Gastroesophageal sphincter (tissue), 4 donors: ENCODE measurements at regions not wholly inside any gene's neighbourhood (a gene's known extent, or its start where the extent isn't known, plus 50 kb on each side); places are given as distances from the start of the nearest gene placed in this dataset.

Experiments
- ATAC-seq: fragments of 150-250 bp; one replicate; pipeline ENCODE4 v1.9.1; 2016; ENCODE audit warnings: mild to moderate bottlenecking, moderate library complexity
- H3K27ac ChIP-seq, 4 donors: fragments of 200-600 bp; sonication (generic) in 3 of 4; 1 replicate in 3 of 4; 2 replicates in 1 of 4; pipeline ENCODE4 v1.5.1; 2016 to 2019
- H3K27me3 ChIP-seq: fragments of 200-600 bp; sonication (generic); one replicate; pipeline ENCODE4 v1.5.1; 2019
- H3K36me3 ChIP-seq, 2 donors: fragments of 200-600 bp; sonication (generic); one replicate each; pipeline ENCODE4 v1.5.1; 2019; ENCODE audit warnings: control low read depth in 1 of 2
- H3K4me1 ChIP-seq, 3 donors: fragments of 200-600 bp; sonication (generic); 1 replicate in 2 of 3; 2 replicates in 1 of 3; pipeline ENCODE4 v1.5.1; 2016 to 2019; ENCODE audit warnings: control low read depth in 2 of 3
- H3K4me3 ChIP-seq, 2 donors: fragments of 200-600 bp; sonication (generic); one replicate each; pipeline ENCODE4 v1.5.1; 2019; ENCODE audit warnings: mild to moderate bottlenecking in 1 of 2, moderate library complexity in 1 of 2
- H3K9me3 ChIP-seq, 3 donors: fragments of 200-600 bp; sonication (generic); one replicate each; pipeline ENCODE4 v1.5.1; 2017 to 2019; ENCODE audit warnings: control low read depth in 2 of 3
- CTCF ChIP-seq, 4 experiments: fragments of 200-600 bp in 2 of 4; fragments of 450-650 bp in 2 of 4; sonication (generic) in 1 of 4; IDR thresholded peaks; one replicate each; pipeline ENCODE4 v1.5.1; 2017 to 2019; ENCODE audit warnings: antibody characterized with exemption in 4 of 4, mild to moderate bottlenecking in 2 of 4, moderate library complexity in 2 of 4
- EP300 ChIP-seq: sonication (generic); formaldehyde crosslinking; IDR thresholded peaks from one replicate; pipeline ENCODE4 v1.6.1; 2017; ENCODE audit warnings: antibody characterized with exemption, mild to moderate bottlenecking
- POLR2A ChIP-seq, 2 donors: fragments of 450-650 bp; IDR thresholded peaks; one replicate each; pipeline ENCODE4 v1.6.1; 2017; ENCODE audit warnings: antibody characterized with exemption in 2 of 2, mild to moderate bottlenecking in 2 of 2, moderate library complexity in 1 of 2
- POLR2AphosphoS5 ChIP-seq: sonication (generic); formaldehyde crosslinking; IDR thresholded peaks from one replicate; pipeline ENCODE4 v1.6.1; 2017; ENCODE audit warnings: antibody characterized with exemption
- WGBS, 2 donors: methylation state at CpG; one replicate each; pipeline ENCODE4 v1.1.5; 2018; ENCODE audit warnings: low coverage in 1 of 2; 5-methylcytosine and 5-hydroxymethylcytosine counted together

- Histone ChIP-seq H3K27ac (no peak overlapping the region), H3K36me3 (no peaks in the 10 kb centered on the region), H3K27me3 (peaks cover 17% of the 10 kb centered on the region), H3K9me3 (no peaks in the 10 kb centered on the region), H3K4me3 (no peak overlapping the region), H3K4me1 (no peaks in the 10 kb centered on the region)
- no peak for ATAC-seq
- TF ChIP-seq POLR2AphosphoS5 (no peak), POLR2A (IDR thresholded peaks at IDR 0.05) (no peak), EP300 (no peak), CTCF (IDR thresholded peaks at IDR 0.05) (no peak)
Measured at GRCh38 chr16:26770547-26770946, 296.2 kb upstream of the C16orf82 start.

- Histone ChIP-seq H3K36me3 (no peaks in the 10 kb centered on the region), H3K4me1 (no peaks in the 10 kb centered on the region), H3K4me3 (no peak overlapping the region), H3K9me3 (no peaks in the 10 kb centered on the region), H3K27ac (no peak overlapping the region), H3K27me3 (peaks cover 17% of the 10 kb centered on the region)
- TF ChIP-seq EP300 (no peak), POLR2A (IDR thresholded peaks at IDR 0.05) (no peak), POLR2AphosphoS5 (no peak), CTCF (IDR thresholded peaks at IDR 0.05) (no peak)
- 0 to 25% methylated on average over 1 to 2 of the region's 2 CpGs for WGBS, 2 donors
- no peak for ATAC-seq
Measured at GRCh38 chr16:26772503-26772902, 294.2 kb upstream of the C16orf82 start.

- no peak overlapping the region for H3K27ac ChIP-seq
- no peaks in the 10 kb centered on the region for H3K4me1 ChIP-seq
- H3K27me3 ChIP-seq, result peaks cover 17% of the 10 kb centered on the region
- no peak for ATAC-seq
- TF ChIP-seq POLR2AphosphoS5 (no peak), POLR2A (IDR thresholded peaks at IDR 0.05) (no peak), CTCF (IDR thresholded peaks at IDR 0.05) (no peak), EP300 (no peak)
- H3K36me3 ChIP-seq, result no peaks in the 10 kb centered on the region
- WGBS, 2 donors, result 70 to 95% methylated on average over 3 to 4 of the region's 4 CpGs
- H3K4me3 ChIP-seq, result no peak overlapping the region
- H3K9me3 ChIP-seq, result no peaks in the 10 kb centered on the region
Measured at GRCh38 chr16:26777821-26778220, 288.9 kb upstream of the C16orf82 start.

GRCh38 chr16:26787924-26788323, 278.8 kb upstream of the C16orf82 start:
- WGBS, 2 donors, result 55 to 62% methylated on average over 2 to 4 of the region's 4 CpGs
- Histone ChIP-seq H3K4me3 (no peak overlapping the region), H3K27ac (no peak overlapping the region), H3K4me1 (no peaks in the 10 kb centered on the region), H3K36me3 (no peaks in the 10 kb centered on the region), H3K9me3 (no peaks in the 10 kb centered on the region), H3K27me3 (peaks cover 3% of the 10 kb centered on the region)
- ATAC-seq, result no peak
- TF ChIP-seq EP300 (no peak), CTCF (IDR thresholded peaks at IDR 0.05) (no peak), POLR2AphosphoS5 (no peak), POLR2A (IDR thresholded peaks at IDR 0.05) (no peak)

GRCh38 chr16:26791169-26791568, 275.6 kb upstream of the C16orf82 start:
- no peaks in the 10 kb centered on the region for H3K4me1 ChIP-seq
- 63 to 72% methylated on average over 2 to 4 of the region's 6 CpGs for WGBS, 2 donors
- ATAC-seq, result no peak
- no peak overlapping the region for H3K27ac ChIP-seq
- H3K36me3 ChIP-seq, result no peaks in the 10 kb centered on the region
- TF ChIP-seq EP300 (no peak), CTCF (IDR thresholded peaks at IDR 0.05) (no peak), POLR2A (IDR thresholded peaks at IDR 0.05) (no peak), POLR2AphosphoS5 (no peak)
- no peak overlapping the region for H3K4me3 ChIP-seq
- H3K27me3 ChIP-seq, result peaks cover 3% of the 10 kb centered on the region
- no peaks in the 10 kb centered on the region for H3K9me3 ChIP-seq
